NCI-H345 (cell line): ENCODE measurements at regions not wholly inside any gene's neighbourhood (a gene's known extent, or its start where the extent isn't known, plus 50 kb on each side); places are given as distances from the start of the nearest gene placed in this dataset.

Experiments used
- DNase-seq: peaks from one replicate; lab custom pipeline; 2025; lab: John Stamatoyannopoulos, UW

DNA sequence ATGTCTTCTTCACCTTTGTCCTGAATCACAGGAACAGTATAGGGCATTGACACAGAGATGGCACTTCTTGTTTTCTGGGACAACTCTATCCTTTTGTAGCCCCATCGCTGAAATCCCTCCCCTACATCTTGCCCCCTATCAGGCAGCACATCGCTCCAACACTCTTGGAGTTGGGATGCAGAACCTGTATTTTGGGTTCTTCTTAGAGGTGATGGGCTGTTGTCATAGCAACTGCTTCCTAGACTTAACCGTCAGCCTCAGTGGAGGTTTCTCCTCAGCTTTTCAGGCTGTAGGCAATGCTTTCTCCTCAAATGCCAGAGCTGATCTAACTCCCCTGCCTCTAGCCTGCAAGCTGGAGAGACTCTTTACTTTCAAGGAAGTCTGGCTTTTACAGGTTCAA lies 99.9 kb upstream of the SPRED2 start:
- no peak for DNase-seq

DNA sequence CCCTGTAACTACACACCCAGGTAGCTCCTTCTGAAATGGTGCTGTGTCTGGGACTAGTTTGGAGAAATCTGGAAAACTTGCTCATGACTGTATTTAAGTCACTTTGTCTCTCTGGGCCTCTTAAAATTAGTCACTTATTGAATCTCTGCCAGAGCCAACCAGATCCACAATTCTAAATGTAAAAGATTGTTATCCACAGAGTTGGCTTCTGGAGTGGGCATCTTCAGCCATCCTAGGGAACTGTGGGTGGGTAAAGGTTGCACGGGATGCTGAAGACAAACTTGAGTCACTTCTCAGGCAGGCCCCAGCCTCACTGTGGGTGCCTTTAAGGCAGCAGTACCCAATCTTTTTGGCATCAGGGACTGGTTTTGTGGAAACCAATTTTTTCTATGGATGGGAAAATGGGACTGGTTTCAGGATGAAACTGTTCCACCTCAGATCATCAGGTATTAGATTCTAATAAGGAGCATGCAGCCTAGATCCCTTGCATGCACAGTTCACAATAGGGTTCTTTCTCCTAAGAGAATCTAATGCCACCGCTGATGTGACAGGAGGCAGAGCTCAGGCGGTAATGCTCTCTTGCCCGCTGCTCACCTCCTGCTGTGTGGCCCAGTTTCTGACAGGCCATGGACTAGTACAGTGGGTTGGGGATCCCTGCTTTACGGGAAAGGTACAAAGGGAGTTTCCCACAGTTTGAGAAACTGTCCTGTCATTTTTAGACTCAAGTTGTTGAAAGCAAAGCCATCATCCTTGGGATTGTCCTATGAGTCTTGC lies 98.3 kb upstream of the SPRED2 start:
- DNase-seq, result no peak

DNA sequence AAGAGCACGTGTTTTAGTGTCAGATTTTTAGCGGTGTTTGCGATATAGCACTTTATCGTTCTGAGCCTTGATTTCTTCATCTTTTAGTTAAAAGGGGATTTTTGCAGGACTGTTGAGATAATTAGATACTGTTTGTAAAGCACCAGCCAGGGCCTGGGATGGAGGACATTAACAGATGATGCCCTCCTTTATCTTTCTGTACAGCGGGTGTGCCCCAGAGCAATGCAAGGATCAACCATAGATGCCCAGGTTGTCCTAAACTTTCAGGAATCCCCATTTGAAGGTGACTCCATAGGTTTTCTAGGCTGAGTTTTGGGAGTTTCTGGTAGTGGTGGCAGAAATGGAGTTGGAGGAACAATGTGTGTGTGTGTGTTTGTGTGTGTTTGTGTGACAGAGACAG lies 97.0 kb upstream of the SPRED2 start:
- DNase-seq, result no peak

DNA sequence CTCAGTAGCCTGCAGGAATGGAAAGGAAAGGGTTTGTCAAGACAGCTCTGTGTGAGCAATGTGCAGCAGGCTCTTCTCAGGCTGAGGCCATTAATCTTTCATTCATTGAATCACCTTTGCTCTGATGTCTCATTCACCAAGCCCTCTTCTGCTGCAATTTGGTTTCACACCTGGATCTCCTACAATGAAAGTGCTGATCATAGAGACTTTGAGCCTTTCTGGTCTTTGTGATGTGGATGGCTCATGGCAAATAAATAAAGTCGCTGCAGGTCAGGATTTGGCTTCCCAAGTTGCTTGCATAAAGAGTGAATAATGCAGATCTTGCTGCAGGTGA lies 95.8 kb upstream of the SPRED2 start:
- DNase-seq, result peak; percentile 49

DNA sequence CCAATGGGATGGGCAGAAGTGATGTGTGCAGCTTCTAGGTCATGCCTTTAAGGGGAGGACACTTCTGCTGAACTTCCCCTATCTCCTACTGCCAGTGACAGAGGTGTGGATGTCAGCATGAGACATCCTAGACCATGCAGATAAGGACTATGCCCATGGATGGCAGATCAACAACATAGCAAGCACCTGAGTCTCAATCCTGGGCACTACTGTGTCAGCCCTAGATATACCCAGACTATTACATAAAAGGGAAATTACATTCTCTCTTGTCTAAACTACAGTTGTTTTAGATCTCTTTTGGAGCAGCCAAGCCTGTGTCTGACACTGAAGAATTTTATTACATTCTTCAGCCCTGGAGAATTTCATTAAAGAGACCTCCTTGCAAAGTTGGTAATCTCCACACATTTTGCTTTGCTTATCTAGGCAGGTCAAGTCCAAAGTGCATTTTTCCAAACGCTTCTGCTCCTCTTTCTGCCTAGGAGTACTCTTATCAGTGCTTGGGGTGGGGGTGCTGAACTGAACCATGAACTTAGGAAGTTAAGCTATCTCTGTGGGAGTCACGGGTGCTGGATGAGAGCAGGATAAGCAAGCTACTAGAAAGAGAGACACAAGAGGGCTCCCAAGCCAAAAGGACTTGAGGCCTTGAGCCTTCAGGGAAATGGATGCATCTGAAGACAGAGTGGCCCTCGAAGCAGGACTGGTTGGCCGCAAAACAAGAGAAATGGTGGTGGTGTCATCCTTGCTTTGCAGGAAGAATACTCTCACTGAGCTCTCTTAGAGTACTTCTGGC lies 95.2 kb upstream of the SPRED2 start:
- DNase-seq, result no peak

DNA sequence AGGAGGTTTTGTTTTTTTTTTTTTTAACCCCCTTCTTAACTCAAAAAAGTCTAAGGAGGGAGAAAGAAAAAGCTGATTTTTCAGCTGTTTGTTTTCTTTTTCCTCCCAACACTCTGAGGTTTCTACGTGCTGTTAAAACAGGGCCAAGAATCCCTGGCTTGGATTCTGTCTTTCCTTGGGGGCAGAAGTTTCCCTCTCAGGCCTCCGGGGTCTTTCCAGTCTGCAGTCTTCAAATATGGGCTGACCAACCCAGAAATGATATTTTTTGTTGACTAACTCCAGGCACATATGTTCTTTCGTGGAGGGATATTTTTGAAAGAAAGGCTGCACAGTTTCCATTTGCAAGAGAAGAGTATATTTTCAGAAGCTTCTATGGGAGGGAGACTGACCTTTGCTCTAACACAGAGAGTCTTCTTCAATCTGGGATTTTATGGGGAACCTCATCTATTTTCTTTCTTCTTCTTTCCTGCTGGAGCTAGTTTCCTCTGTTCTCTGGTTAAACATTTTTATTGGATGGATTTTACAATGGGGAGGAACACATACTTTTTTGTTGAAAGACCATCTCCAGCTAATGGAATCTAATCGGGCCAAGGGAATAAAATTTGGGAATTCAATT lies 93.3 kb upstream of the SPRED2 start:
- no peak for DNase-seq

DNA sequence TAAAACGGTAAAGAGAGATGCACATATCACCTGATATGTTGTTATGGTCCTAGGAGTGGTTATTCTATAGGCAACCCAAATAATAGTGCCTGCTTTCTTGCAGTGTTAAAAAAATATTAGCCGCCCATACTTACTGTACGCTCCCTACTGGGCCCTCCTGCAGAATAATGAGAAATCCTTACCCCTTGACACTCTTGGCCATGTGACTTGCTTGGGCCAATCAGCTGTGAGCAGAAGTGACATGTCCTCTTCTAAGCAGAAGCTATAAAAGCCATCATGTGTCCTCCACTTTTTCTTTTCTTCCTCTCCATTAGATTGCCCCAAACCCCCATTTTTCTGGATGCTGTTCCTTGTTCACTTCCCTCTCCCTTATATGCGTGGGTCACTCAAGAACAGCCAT lies 90.5 kb upstream of the SPRED2 start:
- DNase-seq, result no peak

DNA sequence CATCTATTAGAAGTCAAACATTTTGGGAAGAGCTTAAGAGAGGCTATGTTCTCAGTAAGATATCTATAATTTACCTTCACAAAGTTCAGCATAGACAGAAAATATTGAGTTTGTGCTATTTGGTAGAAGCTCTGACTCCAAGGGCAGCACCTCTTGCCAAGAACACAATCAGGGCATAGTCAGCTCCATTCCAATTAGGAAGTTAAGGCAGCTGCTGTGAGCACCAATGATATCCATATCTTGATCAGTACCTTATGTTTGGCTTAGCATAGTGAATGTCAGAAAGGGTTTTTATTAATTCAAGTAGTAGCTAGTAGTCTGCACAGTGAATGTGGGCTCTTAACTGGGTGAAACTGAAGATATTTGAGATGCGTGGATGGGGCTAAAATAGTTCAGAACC lies 86.4 kb upstream of the SPRED2 start:
- no peak for DNase-seq

DNA sequence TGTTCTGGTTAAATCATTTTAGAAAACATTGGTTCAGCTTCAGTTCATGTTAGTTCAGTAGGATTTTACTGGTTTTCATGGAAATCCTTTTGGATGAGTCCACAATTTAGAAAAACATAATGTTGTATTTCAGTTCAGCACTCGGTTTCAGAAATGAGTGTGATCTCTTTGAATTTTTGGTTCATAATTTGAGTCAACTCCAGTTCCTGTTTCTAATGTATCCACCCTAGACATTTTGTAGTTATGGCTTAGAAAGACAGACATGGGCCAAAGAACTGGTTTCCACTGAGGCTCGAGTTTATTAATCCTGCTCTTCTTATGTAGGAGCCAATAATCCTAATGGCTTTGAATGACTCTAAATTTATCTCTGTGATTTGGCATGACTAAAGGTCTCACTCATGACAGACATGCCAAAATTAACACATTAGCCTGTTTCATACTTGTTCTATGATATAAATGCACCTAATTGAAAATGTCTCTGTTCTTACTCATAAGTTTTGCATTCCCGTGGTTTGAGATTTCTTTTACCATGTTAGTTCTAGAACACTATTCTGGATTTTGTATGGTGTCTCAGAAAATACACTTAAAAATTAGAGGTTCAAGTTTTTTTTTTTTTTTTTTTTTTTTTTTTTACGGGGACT lies 82.3 kb upstream of the SPRED2 start:
- DNase-seq, result no peak

DNA sequence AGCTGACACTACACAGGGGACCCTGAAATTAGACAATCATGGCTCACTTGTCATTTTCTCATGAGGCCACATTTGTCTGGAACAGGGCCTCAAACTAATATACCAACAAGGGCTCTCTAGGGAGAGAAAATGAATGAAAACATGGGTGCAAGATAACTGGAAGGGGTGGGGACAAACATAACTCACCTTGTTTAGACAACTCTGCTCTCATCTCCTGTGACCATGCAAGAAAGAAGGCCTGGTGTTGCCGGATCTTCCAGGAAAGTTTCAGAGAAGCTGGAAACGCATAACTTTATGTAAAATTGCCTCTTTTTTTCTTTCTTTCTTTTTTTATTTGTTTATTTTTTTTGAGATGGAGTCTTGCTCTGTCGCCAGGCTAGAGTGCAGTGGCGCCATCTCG lies 80.4 kb upstream of the SPRED2 start:
- DNase-seq, result no peak

DNA sequence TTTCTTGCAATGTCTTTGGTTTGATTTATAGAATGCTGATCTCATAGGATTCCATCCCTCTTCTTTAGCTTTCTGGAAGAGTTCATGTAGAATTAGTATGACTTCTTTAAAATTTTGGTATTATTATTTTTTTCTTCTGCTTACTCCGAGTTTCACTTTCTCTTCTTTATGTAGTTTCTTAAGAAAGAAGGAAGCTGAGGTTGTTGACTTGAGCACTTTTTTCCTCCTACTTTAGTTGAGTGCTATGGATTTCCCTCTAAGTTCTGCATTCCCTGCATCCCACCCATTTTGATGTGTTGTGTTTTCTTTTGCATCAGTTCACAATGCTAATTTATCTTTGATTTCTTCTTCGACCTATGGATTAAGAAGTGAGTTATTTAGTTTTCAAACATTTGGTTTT lies 78.9 kb upstream of the SPRED2 start:
- no peak for DNase-seq

DNA sequence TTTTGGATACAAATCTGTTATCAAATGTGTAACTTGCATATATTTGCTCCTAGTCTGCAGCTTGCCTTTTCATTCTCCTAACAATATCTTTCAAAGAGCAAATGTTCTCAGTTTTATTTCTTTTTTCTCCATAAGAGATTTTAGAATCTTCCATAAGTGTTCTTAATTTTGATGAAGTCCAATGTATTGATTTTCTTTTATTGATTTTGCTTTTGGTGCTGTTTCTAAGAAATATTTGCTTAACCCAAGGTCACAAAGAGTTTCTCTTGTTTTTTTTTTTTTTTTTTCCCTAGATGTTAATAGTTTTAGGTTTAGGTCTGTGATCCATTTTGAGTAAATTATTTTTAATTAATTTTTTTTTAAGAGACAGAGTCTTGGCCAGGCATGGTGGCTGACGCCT lies 75.8 kb upstream of the SPRED2 start:
- no peak for DNase-seq

DNA sequence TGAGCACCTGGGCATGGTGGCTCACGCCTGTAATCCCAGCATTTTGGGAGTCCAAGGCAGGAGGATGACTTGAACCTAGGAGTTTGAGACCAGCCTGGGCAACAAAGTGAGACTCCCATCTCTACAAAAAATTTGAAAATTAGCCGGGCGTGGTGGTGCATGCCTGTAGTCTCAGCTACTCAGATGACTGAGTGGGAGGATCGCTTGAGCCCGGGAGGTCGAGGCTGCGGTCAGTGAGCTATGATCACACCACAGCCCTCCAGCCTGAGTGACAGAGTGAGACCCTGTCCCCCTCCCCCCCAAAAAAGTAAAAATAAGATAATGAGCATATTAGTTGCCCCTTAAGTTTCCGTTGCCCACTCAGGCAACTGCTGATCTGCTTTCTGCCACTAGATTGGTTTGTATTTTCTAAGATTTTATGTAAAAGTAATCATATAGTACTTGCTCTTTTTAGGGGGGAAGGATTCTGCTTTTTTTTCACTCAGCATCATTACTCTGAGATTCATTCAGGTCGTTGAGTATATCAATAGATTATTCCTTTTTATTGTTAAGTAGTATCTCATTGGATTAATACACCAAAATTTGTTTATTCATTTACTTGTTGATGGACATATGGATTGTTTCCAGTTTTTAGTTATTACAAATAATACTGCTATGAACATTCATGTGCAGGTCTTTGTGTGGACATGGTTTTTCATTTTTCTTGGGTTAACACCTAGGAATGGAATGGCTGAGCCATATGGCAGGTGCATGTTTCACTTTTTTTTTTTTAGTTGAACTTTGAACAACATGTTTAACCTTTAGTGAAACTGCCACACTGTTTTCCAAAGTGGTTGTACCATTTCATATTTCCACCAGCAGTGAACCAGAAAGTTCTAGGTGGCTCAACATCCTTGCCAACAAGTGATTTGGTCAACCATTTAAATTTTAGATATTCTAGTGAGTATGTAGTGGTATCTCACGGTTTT lies 75.0 kb upstream of the SPRED2 start:
- DNase-seq, result no peak

DNA sequence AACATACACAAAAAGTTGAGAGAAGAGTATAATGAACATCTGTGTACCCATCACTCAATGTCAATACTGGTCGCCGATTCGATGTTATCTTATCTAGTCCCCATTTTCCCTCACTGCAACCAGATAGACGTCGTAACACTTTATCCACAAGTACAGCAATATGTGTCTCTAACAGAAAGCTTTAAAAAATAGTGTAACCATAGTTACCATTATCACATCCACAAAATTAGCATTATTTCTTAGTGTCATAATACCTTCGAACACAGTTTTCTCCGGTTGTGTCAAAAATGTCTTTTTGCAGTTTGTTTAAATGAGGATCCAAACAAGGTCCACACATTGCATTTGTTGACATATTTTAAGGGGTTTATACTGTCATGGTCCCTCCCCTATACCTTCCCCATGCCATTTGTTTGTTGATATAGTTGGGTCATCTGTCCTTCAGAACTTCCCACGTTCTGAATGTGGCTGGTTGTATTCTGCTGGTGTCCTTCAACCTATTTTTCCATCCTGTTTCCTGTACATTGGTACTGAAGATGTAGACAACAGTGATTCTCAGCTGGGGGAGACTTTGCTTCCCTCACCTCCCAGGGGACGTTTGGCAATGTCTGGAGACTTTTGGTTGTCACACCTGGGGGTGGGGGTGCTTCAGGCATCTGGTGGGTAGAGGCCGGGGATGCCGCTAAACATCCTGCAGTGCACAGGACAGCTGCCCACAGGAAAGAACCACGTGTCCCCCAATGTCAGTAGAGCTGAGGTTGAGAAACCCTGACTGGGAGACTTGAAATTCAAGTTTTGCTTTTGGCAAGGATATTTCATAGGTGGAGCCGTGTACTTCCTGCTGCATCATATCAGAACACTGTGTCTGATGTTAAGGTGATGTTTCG lies 72.7 kb upstream of the SPRED2 start:
- no peak for DNase-seq

DNA sequence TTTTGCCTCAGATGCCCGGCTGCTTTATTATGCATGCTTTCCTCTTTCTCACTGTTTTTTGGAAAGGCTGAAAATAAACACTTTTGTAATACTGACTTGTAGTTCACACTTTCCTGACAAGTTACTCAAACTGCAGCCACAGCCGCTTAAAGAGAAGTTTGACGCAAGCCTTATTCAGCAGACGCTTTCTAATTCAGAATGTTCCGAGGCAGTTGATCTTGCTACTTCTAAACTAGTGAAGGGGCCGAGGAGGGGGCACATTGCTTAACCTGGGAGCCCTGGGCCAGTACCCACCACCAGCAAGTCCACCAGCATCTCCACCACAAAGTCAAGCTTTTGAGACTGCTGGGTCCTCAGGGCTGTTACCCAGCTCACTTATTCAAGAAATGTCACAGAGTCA lies 71.8 kb upstream of the SPRED2 start:
- DNase-seq, result no peak

DNA sequence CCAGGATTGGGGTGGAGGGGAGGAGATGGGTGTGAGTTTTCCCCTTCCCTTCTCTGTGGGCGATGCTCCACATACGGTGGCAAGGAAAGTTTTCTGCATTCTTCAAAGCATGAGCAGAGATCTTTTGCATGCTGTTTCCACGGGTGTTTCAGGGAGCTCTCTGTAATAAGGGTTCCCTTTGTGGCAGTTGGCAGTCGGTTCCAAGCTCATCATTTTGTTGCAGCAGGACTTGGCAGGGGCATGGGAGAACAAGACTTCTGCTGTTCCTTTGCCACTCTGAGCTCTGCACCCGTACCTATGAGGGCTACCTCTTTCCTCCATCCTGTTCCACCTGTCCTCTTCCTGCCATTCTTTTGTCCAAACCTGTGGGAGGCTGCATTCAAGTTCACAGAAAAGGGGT lies 71.3 kb upstream of the SPRED2 start:
- no peak for DNase-seq

DNA sequence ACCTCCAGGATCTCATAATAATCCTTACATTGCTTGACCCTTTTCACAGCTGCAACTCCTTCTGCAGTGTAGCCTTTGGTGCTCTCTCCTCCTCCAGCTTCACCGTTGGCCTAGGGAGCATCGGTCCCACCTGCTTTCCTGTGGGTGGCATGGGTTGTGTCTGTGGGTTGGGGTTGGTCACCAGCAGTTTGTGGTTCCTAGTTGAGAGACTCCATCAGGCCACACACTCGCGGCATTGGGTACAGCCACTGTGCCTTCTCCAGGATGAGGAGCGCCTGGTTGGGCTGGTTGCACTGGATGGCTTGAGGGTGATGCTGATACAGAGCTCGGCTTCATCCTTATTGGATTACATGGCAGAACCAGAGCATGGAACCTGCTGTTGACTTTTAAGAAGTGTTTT lies 69.4 kb upstream of the SPRED2 start:
- no peak for DNase-seq

DNA sequence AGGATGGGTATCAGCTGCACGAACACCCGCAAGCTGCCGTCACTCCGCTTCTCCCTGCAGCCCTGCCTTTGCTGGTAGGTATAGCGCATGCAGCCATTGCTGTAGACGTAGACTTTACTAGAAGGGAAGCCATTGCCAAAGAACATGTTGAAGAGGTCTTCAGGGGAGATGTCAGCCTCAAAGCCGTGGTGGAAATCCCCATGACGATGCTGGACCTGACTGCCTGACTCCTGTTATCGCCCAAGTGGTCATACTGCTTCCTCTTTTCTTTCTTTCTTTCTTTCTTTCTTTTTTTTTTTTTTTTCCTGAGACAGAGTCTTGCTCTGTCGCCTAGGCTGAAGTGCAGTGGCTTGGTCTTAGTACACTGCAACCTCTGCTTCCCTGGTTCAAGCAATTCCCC lies 68.7 kb upstream of the SPRED2 start:
- DNase-seq, result no peak

DNA sequence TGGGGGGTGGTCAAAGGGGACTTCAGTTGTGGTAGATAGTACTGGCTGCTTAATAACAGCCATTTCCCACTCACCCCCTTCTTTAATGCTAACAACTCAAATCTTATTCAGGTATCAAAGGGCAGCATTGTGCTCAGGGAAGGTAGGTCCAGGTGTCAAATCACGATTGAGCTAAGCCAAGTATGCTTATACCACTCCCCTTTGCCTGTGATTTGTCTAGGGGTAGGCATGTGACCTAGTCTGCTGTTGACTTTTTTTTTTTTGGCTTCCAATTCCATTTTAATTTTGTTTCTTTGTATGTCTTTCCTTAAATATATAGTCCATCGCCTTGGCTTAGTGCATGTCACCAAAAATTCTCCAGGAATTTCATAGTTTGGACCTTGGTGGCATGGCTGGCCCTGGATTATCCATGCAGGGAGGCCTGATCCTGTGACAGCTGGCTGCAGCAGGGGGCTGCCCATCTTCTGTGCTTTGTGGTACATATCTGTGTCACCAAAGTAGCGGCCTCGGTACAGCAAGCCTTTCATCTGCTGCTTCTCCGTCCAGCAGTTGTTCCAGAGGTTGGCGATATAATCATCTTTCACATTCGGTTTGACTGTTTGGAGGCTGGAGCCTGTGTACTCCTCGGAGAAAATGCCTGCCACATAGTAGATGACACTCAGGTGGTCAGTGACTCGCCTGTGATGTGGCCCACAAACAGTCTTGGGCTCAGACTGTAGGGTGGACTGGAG lies 68.1 kb upstream of the SPRED2 start:
- no peak for DNase-seq

DNA sequence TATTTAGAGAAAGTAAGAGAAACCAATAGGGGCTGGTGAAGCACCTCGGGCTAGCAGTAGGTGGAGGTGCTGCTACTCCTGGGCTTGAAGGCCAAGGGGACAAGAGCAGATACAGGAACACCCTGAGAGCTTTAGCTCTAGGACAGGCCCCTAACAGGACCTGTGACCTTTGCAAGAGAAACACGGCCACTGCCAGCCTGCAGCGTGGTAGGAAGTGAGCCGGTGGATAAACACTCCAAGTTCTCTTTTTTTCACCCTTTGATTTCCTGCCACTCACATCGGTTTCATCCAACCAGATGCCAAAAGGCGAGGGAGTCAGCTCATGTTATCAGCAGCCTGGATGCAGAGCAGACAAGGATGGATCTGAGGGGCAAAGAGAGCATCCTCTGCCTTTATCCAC lies 66.8 kb upstream of the SPRED2 start:
- DNase-seq, result no peak
